C4-2B (cell line): ENCODE measurements at regions not wholly inside any gene's neighbourhood (a gene's known extent, or its start where the extent isn't known, plus 50 kb on each side); places are given as distances from the start of the nearest gene placed in this dataset.

Experiments
- H3K27ac ChIP-seq: fragments of 450-650 bp; 2 replicates; pipeline ENCODE4 v1.5.1; 2017
- ZFX ChIP-seq: fragments of 450-650 bp; IDR thresholded peaks from 2 replicates; pipeline ENCODE4 v1.6.1; 2017
- TF ChIP-seq, protein P1 (sequence below): fragments of 450-650 bp; conservative IDR thresholded peaks from 2 replicates; pipeline ENCODE4 v1.5.1; 2017; ENCODE audit warnings: mild to moderate bottlenecking

DNA sequence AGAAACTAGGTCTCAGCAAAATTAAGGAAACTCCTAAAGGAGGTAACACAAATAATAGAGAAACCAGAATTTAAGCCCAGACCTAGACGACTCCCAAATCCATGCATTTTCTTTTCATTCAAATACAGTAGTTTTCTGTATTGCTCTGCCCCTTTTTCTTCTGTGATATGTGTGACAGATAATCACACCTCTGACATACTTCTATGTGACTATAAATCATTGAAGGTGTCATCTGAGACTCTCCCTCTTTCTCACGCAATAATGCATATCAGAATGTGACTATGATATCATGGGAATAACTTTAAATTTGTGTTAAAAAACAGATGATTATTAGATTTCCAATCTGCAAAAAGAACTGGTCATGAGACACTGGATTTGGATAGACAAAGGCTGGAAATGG lies 143.0 kb upstream of the ELAC2 start:
- no peak overlapping the region for H3K27ac ChIP-seq
- TF ChIP-seq, protein P1, sequence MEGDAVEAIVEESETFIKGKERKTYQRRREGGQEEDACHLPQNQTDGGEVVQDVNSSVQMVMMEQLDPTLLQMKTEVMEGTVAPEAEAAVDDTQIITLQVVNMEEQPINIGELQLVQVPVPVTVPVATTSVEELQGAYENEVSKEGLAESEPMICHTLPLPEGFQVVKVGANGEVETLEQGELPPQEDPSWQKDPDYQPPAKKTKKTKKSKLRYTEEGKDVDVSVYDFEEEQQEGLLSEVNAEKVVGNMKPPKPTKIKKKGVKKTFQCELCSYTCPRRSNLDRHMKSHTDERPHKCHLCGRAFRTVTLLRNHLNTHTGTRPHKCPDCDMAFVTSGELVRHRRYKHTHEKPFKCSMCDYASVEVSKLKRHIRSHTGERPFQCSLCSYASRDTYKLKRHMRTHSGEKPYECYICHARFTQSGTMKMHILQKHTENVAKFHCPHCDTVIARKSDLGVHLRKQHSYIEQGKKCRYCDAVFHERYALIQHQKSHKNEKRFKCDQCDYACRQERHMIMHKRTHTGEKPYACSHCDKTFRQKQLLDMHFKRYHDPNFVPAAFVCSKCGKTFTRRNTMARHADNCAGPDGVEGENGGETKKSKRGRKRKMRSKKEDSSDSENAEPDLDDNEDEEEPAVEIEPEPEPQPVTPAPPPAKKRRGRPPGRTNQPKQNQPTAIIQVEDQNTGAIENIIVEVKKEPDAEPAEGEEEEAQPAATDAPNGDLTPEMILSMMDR, result no peak
- TF ChIP-seq ZFX, result no peak

DNA sequence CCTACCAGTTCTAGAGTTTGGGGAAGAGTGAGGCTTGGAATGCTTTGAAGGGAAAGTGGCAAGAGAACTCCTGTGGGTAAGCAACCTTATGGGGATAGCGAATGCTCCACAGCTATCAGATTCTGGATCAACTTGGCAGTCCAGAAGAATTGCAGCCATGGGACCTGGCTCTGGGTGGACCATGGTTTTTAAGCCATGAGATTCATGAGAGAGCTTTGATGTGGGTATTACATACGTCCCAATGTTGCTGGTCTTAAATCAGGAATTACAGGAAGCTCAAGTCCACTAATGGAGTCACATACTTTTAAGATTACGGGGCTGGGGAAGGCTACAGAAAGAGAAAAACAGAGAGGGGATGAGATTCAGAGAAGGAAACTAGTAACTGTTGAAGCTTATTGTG lies 142.5 kb upstream of the ELAC2 start:
- H3K27ac ChIP-seq, result no peak overlapping the region
- TF ChIP-seq, protein P1, result no peak
- no peak for TF ChIP-seq ZFX

DNA sequence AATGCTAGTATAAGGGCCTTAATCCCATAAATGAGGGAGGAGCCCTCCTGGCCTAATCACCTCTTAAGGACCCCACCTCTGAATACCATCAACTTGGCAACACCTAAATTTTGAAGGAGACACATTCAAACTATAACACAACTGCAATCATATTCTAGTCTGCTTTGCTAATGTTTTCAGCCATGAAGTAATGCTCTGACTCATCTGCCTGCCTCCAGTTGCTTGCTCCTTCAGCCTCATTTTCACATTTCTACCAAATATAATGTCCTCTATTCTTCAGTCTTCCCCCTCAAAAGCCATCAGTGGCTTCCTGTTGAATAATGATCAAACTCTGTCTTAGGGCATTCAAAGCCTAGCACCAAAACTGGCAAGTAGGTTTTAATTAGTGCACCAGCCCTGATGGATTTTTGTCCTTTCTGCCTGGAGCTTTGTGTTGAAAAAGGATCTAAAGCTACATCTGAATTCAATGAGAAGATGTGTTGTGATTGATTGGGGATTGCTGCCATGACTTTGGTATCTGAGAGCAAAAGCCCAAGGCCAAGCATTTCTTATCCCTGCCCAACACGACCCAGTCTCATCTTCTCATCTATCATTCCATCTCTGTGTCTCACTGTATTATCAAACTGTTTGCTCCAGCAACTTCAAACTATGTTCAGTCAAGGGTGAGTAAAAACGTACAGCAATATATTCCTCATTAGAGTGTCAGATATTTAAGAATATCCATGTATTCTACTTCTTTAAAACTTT lies 140.8 kb upstream of the ELAC2 start:
- no peak for TF ChIP-seq ZFX
- TF ChIP-seq, protein P1, result no peak
- H3K27ac ChIP-seq, result no peak overlapping the region

DNA sequence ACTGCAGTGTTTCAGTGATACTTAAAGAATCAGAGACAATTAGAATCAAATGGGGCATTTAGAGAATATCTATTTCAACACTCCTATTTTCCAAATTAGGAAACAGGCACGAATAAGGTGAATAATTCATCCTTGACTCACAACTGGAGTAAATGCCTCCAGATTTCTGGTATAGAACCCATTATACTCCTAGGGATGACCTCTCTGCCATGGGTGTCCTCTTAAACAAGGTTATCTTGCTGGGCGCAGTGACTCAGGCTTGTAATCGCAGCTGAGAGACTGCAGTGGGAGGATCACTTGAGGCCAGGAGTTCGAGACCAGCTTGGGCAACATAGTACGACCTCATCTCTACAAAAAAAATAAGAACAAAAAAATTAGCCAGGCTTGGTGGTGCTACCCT lies 139.8 kb upstream of the ELAC2 start:
- H3K27ac ChIP-seq, result no peak overlapping the region

DNA sequence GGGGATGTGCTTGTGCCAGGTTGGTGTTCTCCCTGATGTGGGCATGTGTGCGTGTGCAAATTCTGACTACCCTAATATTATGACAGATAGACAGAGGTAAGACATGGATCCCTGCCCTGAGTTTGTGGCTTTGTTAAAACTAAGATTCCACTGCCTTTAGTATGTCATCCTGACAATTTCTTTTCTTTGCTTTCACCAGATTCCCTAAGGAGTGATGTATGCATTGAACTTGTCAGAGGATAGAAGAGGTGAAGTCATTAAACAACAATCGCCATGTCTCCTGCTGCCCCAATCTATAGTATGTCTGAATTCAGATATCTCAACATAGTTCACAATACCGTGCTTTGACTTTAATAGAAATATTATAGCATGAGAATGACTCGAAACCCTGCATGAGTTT lies 137.1 kb upstream of the ELAC2 start:
- H3K27ac ChIP-seq, result no peak overlapping the region
- TF ChIP-seq, protein P1, result no peak
- no peak for TF ChIP-seq ZFX

More for the DNA sequence above, 139.8 kb upstream of the ELAC2 start:
- TF ChIP-seq, protein P1, result no peak
- no peak for TF ChIP-seq ZFX

DNA sequence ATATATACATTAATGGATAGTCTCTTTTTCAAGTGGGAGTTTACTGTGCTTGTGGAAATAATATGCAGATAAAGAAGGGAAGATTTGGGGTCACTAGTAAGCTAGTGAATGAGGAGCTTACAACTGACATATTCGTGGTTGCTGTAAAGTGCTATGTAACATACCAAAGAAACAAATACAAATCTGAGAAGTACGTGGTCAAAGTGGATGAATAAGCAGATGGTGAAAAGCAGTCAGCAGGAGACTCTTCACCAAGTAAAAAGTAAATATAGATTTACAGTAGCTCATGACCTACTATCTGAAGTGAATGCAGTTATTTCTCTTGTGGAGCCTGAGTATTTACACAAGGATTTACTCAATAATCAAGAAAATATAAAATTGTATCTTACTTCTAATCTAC lies 136.6 kb upstream of the ELAC2 start:
- no peak overlapping the region for H3K27ac ChIP-seq
- TF ChIP-seq, protein P1, result no peak
- TF ChIP-seq ZFX, result no peak

DNA sequence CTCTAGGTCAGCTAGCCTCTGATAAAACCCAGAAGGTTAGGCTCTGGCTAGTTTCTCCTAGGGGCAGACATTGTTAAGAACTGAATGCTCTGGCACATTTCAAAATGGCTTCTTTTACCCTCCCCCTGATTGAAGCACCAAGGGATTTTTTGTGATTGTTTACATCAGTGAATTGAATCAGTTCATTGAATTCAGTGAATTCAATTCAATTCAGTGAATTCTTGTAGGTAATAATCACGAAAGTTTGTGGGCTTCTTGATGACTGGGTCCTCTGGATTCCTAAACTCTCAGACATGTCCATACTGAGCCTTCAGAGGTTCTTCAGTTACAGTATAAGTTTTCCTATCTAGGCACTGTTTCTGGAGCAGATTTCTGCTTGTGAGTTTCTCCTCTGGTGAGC lies 135.2 kb upstream of the ELAC2 start:
- no peak for TF ChIP-seq ZFX
- TF ChIP-seq, protein P1, result no peak
- no peak overlapping the region for H3K27ac ChIP-seq
